D341Med (cell line): ENCODE measurements at regions not wholly inside any gene's neighbourhood (a gene's known extent, or its start where the extent isn't known, plus 50 kb on each side); places are given as distances from the start of the nearest gene placed in this dataset.
"Not testable (repeated sequence)": the region's sequence is repeated elsewhere in the genome, so short reads cannot be mapped to it uniquely, and the experiment has no call there.

Experiments
- DNase-seq: peaks from one replicate; pipeline ENCODE4 v3.0.0; 2012; ENCODE audit warnings: low spot score

GRCh38 chr7:81181066-81181465 is 262.2 kb upstream of the SEMA3C start:
- no peak for DNase-seq

- DNase-seq: no peak
These were observed 261.7 kb upstream of the SEMA3C start for GRCh38 chr7:81180573-81180972.

GRCh38 chr7:81175275-81175940 is 256.6 kb upstream of the SEMA3C start:
- no peak for DNase-seq

- no peak for DNase-seq
These were observed 255.0 kb upstream of the SEMA3C start for GRCh38 chr7:81173766-81174281.

GRCh38 chr7:81170291-81170690 is 251.4 kb upstream of the SEMA3C start:
- DNase-seq: no peak

GRCh38 chr7:81167934-81168333 is 249.1 kb upstream of the SEMA3C start:
- DNase-seq: no peak

GRCh38 chr7:81165070-81165469 is 246.2 kb upstream of the SEMA3C start:
- DNase-seq: no peak

- DNase-seq: no peak
These were observed 244.1 kb upstream of the SEMA3C start for GRCh38 chr7:81162771-81163525.

GRCh38 chr7:81162234-81162633 is 243.4 kb upstream of the SEMA3C start:
- DNase-seq: no peak

- DNase-seq: peak; percentile 21
These were observed 242.7 kb upstream of the SEMA3C start for GRCh38 chr7:81161451-81162075.

GRCh38 chr7:81159402-81159801 is 240.6 kb upstream of the SEMA3C start:
- DNase-seq: no peak

GRCh38 chr7:81158189-81158588 is 239.3 kb upstream of the SEMA3C start:
- DNase-seq: no peak

- DNase-seq: no peak
These were observed 237.0 kb upstream of the SEMA3C start for GRCh38 chr7:81155654-81156373.

GRCh38 chr7:81154565-81154964 is 235.7 kb upstream of the SEMA3C start:
- no peak for DNase-seq

GRCh38 chr7:81152925-81153324 is 234.1 kb upstream of the SEMA3C start:
- not testable (repeated sequence) for DNase-seq

GRCh38 chr7:81150951-81151361 is 232.1 kb upstream of the SEMA3C start:
- no peak for DNase-seq

- DNase-seq: no peak
These were observed 225.0 kb upstream of the SEMA3C start for GRCh38 chr7:81143856-81144255.

- not testable (repeated sequence) for DNase-seq
These were observed 222.7 kb upstream of the SEMA3C start for GRCh38 chr7:81141257-81142205.

GRCh38 chr7:81140775-81141174 is 221.9 kb upstream of the SEMA3C start:
- no peak for DNase-seq

- DNase-seq: no peak
These were observed 221.4 kb upstream of the SEMA3C start for GRCh38 chr7:81140252-81140651.

- DNase-seq: no peak
These were observed 220.0 kb upstream of the SEMA3C start for GRCh38 chr7:81138870-81139269.
